NCI-H1694 (cell line): ENCODE measurements at regions not wholly inside any gene's neighbourhood (a gene's known extent, or its start where the extent isn't known, plus 50 kb on each side); places are given as distances from the start of the nearest gene placed in this dataset.

Experiments
- DNase-seq: peaks from one replicate; lab custom pipeline; 2025; lab: John Stamatoyannopoulos, UW

- no peak for DNase-seq
These were observed 385.2 kb upstream of the KLF4 start for GRCh38 chr9:107874591-107875369.

GRCh38 chr9:107874137-107874536, 384.6 kb upstream of the KLF4 start:
- DNase-seq: no peak

GRCh38 chr9:107872457-107873192, 383.1 kb upstream of the KLF4 start:
- no peak for DNase-seq

GRCh38 chr9:107870927-107871680, 381.5 kb upstream of the KLF4 start:
- no peak for DNase-seq

- no peak for DNase-seq
These were observed 380.7 kb upstream of the KLF4 start for GRCh38 chr9:107870221-107870620.

GRCh38 chr9:107869111-107869510, 379.5 kb upstream of the KLF4 start:
- DNase-seq: no peak

- no peak for DNase-seq
These were observed 378.6 kb upstream of the KLF4 start for GRCh38 chr9:107868186-107868585.

GRCh38 chr9:107867738-107868137, 378.2 kb upstream of the KLF4 start:
- DNase-seq: no peak

GRCh38 chr9:107866711-107867311, 377.2 kb upstream of the KLF4 start:
- DNase-seq: no peak

GRCh38 chr9:107863396-107863795, 373.8 kb upstream of the KLF4 start:
- DNase-seq: no peak

- no peak for DNase-seq
These were observed 373.3 kb upstream of the KLF4 start for GRCh38 chr9:107862881-107863280.

GRCh38 chr9:107862323-107862722, 372.8 kb upstream of the KLF4 start:
- no peak for DNase-seq

GRCh38 chr9:107861075-107861474, 371.5 kb upstream of the KLF4 start:
- DNase-seq: no peak

GRCh38 chr9:107858260-107858659, 368.7 kb upstream of the KLF4 start:
- no peak for DNase-seq

- no peak for DNase-seq
These were observed 367.1 kb upstream of the KLF4 start for GRCh38 chr9:107856633-107857032.

GRCh38 chr9:107855164-107855563, 365.6 kb upstream of the KLF4 start:
- no peak for DNase-seq

GRCh38 chr9:107853461-107853860, 363.9 kb upstream of the KLF4 start:
- DNase-seq: no peak

GRCh38 chr9:107852891-107853290, 363.3 kb upstream of the KLF4 start:
- no peak for DNase-seq

GRCh38 chr9:107850653-107851052, 361.1 kb upstream of the KLF4 start:
- DNase-seq: no peak

GRCh38 chr9:107847978-107848964, 358.7 kb upstream of the KLF4 start:
- DNase-seq: no peak

- DNase-seq: no peak
These were observed 353.0 kb upstream of the KLF4 start for GRCh38 chr9:107842530-107842929.
